Activated CD4-positive, alpha-beta T cell treated with anti-CD3 and anti-CD28 coated beads for 48 hours (primary cell): ENCODE measurements at regions not wholly inside any gene's neighbourhood (a gene's known extent, or its start where the extent isn't known, plus 50 kb on each side); places are given as distances from the start of the nearest gene placed in this dataset.
"Not testable (repeated sequence)": the region's sequence is repeated elsewhere in the genome, so short reads cannot be mapped to it uniquely, and the experiment has no call there.

Experiments used
- DNase-seq: peaks from one replicate; pipeline ENCODE4 v3.0.0-alpha.2; 2020

DNA sequence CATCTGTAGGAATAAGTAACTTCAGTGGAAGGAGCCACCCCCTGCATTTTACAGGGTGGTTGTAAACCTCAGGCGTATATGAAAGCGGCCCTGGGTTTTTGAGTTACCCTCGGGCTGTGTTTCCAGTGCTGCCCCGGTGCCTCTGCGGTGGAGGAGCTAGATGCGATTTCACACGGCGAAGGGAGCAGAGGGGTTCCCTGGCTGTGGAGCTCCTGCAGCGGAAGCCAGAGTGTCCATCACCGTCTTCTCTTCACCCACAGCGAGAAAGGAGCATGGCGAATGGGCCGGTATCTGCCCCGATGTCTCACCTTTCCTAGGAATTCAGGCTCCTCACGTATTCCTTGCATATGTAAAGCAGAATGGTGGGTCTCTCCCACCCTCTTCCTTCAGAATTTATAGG, 253.6 kb downstream of the THBS2 start:
- DNase-seq: no peak

DNA sequence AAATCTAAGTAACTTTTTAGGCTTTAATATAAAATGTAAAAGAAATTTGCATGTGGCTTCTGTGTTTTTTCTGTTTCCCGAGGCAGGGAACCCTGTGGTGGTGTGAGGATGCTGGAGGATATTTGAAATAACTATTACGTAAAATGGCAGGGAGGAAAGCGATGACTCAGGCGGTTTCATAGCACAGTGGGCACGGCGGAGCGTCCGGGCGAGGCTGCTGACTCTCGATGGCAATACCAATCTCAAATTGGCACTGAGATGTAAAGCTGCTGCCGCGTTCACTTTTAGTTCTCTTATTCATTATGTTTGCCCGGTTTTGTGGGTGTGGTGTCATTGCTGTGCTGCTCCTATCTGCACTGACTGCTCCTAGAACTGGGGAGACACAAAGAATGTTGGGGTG, 254.3 kb downstream of the THBS2 start:
- DNase-seq: no peak

DNA sequence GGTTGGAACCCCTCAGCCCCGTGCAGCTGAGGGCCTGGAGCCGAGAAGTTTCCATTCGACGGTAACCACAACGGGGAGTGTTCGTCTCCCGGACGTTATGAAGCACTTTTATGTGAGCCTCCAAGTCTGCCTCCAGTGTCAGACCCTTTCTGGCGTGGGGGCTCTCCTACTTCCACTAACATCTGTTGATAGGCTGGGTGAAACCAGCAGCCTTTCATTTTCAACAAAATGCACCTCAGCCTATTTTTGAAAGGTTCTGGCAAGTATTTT, 257.4 kb downstream of the THBS2 start:
- no peak for DNase-seq

DNA sequence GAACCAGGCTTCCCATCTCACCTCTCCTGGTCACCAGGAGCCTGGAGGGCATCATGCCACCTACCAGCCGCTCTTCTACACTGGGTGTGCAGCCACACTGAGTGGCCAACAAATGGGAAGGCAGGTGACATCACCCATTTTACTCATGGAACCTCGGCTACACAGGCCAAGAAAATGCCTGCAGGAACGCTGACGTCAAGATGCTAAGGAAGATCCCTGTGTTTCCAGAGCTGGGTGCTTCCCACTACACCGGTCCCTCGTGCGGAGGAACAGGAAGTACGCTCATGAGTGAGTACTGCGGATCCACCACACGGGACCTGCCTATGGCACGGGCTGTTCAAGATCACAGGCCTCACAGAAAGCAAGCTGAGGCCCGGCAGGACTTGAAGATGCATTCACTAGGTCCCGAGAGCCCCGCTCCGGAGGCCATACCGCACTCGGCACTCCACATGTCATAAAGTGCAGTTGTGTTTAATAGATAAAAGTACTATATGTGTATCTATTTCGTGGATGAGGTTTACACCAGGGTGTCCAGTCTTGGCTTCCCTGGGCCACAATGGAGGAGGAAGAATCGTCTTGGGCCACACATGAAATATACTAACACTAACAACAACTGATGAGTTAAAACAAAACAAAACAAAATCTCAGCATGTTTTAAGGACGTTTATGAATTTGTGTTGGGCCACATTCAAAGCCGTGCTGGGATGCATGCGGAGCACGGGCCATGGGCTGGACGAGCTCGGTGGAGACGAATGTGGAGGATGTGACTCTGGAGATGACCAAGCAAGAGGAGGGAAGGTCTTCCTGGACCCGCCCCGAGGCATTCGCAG, 257.9 kb downstream of the THBS2 start:
- no peak for DNase-seq

DNA sequence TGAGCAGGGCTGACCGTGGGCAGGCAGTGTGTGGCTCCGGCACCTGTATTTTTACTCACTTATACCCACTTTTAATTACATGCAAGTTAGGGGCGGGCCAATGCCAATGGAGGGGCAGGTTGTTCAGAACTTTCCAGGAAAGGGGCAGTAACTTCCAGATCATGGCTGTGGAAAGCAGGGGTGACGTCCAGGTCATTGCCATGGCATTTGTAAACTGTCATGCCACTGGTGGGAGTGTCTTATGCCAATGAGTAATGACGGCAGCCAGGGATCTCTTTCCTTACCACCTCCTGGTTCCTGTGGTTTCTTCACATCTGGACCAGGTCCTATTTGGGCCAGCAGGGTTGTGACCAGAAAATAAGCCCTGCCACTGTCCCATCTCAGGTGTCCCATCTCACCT, 258.7 kb downstream of the THBS2 start:
- no peak for DNase-seq

DNA sequence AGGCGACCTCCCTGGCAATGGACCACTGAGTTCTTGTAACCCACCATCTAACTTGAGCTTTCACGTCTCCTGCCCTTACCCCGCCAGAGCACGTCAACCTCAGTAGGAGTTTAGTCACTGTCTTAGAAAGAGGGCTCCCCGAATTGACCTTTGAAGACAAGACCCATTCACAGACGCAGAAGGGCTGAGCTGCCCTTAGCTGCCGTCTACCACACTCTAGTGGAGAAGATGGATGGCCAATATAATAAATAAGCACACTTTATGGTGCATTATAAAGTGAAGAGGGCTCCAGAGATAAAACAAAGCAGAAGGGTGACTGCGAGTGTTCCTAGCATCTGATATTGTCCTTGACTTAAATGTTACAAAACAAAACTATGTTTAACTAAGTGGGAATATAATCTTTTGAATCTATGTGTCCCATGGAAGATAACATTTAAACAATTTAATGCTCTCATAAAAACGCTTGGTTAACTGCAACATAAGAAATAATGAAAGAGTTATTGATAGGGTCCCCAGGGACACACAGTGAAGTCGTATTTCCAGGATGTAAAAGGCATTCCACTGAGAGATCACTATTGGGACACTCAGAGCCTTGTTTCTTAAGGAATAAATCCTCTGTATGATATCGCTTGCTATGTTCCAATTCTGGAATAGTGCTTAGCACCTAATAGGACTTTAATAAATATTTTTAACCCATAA, 261.1 kb downstream of the THBS2 start:
- no peak for DNase-seq

DNA sequence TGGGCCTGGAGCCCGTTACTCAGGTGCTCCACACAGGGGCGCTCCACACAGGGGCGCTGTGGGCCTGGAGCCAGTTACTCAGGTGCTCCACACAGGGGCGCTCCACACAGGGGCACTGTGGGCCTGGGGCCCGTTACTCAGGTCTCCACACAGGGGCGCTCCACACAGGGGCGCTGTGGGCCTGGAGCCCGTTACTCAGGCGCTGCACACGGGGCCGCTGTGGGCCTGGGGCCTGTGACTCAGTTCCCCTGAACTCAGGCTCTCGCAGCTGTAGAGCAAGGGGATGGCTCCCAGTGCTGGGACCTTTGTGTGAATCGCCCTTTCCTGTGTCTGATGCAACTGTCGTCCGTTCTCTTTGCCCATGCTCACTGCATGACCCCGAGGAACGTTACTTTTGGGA, 262.0 kb downstream of the THBS2 start:
- DNase-seq: not testable (repeated sequence)

DNA sequence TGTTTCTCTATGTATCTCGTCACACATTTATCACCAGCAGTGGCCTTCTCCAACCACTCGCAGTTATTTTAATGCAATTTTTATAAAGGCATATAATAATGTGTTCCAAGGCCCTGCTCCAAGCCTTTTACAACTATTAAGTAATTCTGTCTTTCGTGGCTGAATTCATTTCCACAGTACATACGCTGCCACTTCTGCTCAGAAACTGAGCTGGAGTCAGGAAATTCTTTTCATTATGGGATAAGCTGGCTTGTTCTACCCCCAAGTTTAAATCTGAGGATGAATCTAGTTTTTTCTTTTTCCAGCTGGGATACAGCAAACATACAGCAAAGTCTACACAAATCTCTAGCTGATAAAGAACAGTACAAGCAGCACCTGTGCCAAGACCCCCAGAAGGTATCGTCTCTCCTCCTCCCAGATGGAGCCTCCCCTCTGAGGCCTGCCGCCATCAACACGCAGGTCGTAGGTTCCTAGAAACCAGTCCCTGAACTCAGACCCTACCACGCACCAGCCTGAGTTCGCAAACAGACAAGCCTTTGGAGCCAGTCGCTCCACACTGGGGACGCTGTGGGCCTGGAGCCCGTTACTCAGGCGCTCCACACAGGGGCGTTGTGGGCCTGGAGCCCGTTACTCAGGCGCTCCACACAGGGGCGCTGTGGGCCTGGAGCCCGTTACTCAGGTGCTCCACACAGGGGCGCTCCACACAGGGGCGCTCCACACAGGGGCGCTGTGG, 263.5 kb downstream of the THBS2 start:
- DNase-seq: no peak

DNA sequence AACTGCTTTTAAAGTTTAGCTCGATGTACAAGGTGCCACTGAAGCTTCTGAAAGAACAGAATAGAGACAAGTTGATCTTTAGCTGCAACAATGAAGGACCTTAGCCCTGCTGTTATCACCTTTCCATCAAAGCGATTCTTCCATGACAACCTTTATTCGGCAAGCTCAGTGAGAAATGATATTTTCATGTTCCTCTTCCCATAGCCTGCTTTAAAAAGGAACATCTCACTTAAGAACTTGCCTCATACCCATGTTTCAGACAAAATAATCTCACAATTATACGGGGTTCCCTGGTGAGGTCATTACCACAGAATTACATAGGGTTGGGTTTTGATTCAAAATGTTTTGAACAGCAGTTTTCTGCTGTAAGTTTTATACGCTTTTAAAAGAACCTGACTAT, 264.2 kb downstream of the THBS2 start:
- no peak for DNase-seq

DNA sequence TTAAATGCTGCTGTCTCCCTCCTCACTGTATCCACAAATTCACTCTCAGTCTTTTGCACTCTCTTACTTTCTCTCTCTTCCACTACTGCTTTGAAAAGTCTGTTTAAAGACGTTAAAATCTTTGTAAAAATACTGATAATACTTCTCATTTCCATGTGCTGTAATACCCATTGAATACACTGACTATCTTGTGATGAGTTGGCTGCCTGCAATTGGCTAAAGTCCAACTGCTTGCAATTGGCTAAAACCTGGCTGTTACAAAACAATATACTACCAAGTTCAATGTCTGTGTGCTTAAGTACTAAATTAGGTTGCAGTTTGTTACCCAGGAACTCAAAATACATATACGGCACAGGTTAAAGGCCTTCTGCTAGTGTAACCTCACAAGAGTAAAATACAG, 264.8 kb downstream of the THBS2 start:
- no peak for DNase-seq

DNA sequence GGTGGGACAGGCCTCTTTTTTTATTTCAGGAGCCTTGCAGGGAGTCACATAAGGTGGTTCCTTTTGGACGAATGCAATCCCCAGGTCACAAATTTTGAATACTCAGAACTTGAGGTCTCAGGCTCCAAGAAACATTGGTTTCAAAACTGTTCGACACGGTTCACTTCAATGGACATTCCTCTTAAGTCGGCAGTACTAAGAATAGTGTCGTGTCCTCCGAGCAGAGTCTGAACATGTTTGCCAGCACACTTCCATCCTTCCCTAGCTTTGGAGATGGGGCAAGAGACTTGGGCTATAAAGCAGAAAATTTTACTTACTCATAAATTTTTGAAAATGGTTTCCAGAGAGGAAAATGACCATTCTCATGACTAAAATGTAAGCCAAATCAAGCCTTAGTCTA, 265.4 kb downstream of the THBS2 start:
- no peak for DNase-seq

DNA sequence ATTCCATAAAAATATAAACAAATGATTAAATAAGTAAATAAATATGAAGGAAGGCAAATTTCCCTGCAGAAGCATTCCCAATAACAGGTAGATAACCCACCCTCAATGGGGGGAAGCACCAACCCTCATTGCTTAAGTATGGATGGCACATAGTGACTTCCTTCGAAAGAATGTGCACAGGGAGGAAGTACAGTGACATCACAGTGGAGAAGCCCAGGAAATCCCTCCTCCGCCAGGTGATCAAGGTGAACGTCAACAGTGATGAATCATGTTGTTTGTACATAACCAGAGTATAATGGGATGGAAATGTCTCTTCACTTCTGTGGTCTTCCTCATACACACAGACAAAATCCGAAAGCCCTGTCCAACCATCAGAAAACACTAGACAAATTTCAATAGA, 267.9 kb downstream of the THBS2 start:
- DNase-seq: no peak

DNA sequence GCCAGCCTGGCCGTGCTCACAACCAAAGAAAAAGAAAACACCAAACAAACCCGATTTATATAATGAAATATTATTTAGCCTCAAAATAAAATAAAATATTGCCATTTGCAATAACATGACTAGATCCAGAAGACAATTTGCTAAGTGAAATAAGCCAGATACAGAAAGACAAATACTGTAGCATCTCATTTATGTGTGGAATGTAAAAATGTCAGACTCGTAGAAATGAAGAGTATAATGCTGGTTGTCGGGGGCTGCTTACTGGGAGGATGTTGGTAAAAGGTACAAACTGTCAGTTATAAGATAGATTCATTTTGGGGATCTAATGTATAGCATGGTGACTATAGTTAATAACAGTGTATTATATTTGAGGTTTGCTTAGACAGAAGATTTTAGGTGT, 269.7 kb downstream of the THBS2 start:
- DNase-seq: no peak

DNA sequence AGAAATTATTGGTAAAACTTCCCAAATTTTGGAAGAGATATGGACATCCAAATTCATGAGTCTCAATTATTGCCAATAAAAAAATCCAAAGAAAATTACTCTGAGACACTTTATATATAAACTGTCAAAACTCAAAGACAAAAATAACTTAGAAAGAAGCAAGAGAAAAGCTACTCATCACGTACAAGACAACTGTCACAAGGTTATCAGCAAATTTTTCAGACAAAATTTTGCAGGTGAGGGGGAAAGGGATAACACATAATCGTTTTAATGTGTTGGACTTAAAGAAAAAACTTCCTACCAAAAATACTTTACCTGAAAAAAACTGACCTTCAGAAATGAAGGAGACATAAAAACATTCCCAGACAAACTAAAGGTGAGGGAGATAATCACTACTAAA, 272.5 kb downstream of the THBS2 start:
- DNase-seq: no peak

DNA sequence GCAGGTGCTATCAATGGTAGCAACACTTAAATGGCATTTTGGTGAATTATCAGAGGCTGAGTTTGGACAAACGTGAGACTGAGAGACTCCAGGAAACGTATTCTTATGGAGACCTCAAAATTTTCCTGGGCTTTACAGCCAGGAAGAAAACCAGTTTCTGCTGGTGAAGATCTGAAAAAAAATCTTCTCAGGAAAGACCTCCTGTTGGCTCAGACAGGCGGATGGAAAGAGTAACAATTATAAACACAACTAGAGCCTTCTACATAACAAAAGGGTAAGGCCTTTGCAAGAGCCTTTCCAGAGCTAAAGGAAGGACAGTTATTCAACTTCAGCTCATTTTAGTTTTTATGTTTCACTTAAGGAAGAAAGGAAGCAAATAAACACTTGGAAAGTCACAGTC, 274.4 kb downstream of the THBS2 start:
- DNase-seq: no peak

DNA sequence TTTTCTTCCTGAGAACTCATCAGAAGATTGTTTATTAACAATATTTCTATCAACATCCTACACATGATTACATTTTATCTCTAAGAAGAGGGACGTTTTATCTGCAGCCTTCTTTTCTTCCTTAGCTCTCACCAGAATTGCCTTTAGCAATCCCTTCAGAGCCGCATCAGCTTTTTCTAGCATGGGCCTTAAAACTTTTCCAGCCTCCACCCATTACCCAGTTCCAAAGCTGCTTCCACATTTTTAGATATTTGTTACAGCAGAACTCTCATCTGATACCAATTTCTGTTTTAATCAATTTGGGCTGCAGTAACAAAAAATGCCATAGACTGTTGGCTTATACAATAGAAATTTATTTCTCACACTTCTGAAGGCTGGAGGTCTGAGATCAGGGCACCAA, 281.5 kb downstream of the THBS2 start:
- no peak for DNase-seq

DNA sequence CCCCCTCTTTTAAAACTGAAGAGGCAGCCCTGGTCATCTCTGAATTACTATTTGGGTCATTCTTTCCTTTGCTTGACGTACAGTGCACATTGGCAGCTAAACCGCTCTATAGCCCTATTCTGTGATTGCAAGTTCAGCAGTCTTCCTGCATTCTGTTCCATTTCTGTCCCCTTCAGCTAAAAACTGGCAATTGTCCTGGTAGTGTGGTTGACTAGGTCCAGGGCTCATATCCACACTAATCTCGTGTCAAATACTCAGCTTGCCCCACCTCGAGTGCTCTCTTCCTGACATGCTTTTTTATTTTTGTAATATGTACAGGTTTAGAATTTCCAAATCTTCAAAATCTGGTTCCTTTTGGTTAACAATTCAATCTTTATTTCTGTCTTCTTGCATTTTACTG, 282.1 kb downstream of the THBS2 start:
- no peak for DNase-seq

DNA sequence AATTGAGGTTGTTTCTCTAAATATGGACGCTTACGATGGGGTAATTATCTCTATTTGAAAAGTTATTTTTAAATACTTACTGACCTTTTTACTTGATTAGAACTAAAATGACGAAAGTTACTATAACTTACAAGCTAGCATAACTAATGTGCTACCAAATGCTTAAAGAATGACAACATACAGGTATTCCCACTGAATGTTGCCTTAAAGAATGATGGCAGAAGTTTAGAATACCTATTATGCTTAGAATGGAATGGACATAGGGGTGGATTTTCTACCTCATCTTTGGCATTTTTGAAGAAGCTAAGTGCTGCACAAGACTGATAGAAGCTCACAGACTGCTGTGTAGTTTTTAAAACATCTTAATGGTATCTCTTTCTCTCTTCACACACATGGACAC, 284.8 kb downstream of the THBS2 start:
- no peak for DNase-seq

DNA sequence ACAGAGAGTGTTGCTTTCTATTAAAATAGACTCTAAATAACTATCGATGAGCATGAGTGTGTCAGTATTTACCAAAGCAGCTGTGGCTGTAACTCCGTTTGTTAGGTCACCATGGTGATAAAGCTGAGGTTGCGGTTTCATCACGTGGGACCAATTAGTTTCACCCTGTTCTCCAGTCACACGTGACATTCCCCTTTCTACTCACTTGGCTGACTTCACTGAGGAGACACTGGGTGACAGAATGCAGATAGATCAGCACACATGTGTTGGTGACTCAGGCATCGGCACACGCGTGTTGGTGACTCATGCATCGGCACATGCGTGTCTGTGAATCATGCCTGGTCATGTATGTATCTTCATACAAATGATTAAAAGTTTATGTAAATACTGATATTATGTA, 285.4 kb downstream of the THBS2 start:
- no peak for DNase-seq

DNA sequence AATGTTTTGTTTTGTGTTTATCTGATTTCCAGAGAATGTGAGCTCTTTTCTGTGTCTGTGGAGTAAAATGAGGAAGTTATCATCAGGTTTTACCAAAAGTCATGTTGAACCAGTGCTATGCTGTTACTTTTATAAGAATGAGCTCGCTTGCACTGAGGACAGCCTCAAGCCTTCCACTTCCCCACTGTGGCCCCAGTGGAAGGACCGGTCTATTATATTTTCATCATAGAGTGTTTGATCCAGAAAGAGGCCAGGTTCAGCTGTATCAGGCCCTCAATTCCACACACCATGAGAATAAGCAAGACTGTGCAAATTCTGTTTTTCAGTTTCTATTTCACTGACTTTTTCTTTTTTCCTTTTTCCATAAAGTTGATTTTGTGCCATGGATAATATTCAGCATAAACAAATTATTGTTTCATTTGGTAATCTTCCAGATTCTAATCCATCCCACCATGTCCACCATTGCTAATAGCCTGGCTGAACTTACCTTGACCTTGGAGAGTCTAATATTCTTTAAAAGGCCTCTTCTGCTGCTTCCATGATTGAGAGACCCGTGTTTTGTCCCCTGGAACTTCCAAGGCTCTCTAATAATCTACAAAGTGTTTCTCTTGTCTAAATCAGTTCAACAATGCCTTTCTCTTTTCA, 286.2 kb downstream of the THBS2 start:
- DNase-seq: no peak

DNA sequence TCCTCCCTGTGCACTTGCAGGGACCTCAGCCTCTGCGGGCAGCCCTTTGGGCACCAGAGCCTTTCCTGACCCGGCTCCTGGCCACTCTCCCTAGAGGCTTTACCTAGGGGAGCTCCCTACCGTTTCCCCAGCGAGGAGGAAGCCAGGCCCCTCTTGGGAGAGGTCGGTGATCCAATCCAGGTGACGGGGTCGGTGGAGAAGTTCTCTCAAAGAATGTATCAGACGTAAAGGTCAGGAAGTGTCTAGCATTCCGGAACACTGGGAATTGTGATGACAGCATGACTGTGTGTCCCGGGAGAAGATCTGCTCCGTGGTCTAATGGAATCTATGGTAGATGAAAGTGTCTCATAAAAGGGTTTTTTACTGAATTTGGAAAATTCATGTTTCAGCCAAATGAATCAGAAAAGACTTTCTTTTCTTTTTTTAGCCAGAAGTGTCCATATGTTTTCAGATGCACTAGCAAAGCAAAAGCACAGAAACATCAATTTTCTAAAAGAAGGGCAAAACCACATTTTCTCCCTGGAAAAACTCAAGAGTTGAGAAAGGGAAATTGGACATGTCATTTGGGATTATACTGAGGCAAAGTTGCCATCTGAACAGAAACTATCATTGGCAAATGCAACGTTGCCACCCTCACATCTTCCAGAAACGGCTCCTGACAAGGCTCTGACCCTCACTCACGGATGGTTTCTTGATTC, 289.4 kb downstream of the THBS2 start:
- DNase-seq: no peak

DNA sequence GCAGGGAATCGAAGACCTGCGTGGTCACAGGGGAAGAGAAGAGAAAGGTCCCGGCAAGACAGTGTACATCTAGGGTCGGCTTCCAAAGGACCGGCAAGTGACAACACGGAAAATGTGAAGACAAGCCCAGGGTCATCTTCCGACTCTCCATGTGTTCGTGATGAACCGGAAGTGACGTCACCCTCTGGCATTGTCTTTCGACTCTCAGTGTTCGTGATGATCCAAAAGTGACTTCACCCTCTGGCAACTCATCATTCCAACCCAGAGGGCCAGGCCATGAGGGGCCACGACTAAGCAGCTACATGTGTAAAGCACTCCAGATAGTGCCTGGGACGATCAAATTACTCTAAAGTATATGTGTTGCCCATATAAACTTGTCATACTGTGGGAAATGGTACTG, 290.8 kb downstream of the THBS2 start:
- DNase-seq: no peak

DNA sequence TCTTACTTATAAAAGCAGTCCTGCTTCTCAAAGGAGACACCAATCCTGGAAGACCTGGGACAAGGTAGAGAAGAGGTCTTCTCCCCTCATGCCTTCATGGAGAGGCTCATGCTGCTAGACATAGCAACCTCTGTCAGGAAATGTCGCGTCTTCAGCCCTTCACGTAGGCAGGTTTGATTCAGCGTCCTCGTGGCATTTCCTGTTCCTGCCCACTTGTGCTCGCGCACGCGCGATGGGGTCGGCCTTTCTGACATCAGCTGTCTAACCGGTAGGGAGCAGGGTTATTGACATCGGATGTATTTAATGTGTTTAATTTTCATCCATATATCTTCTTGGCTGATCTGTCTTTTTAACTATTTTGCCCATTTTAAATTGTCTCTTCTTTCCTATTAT, 292.4 kb downstream of the THBS2 start:
- no peak for DNase-seq
